Astrocyte of the spinal cord (primary cell): ENCODE measurements at regions not wholly inside any gene's neighbourhood (a gene's known extent, or its start where the extent isn't known, plus 50 kb on each side); places are given as distances from the start of the nearest gene placed in this dataset.
A peak's percentile ranks its signal among the peaks of the same experiment; 100 is the strongest.
"Not testable (repeated sequence)": the region's sequence is repeated elsewhere in the genome, so short reads cannot be mapped to it uniquely, and the experiment has no call there.

Experiments
- DNase-seq: peaks from one replicate; pipeline ENCODE4 v3.0.0; 2011; ENCODE audit warnings: low read depth, low spot score
- H3K4me3 ChIP-seq: 2 replicates; pipeline ENCODE4 v1.5.1; 2011; ENCODE audit warnings: low read depth, mild to moderate bottlenecking, low read length, moderate library complexity
- CTCF ChIP-seq: IDR thresholded peaks from 2 replicates; pipeline ENCODE4 v1.5.1; 2012; ENCODE audit warnings: low read depth, mild to moderate bottlenecking, low read length, inconsistent platforms
- in situ Hi-C: cut with HindIII; loops from 2 replicates; pipeline ENCODE4 v1.10.0; 2017; ENCODE audit warnings: low sequenced_read_pairs

- no peak for TF ChIP-seq CTCF
- no peak overlapping the region for H3K4me3 ChIP-seq
- in situ Hi-C loops = no loop called here
- DNase-seq = no peak
Measured at GRCh38 chr21:27975514-27975913, 1008.6 kb upstream of the ADAMTS5 start.

- in situ Hi-C loops, H3K4me3 ChIP-seq, DNase-seq: not testable (repeated sequence)
Measured at GRCh38 chr21:27974152-27974551, 1007.3 kb upstream of the ADAMTS5 start.

GRCh38 chr21:27968240-27968639 is 1001.4 kb upstream of the ADAMTS5 start:
- H3K4me3 ChIP-seq, DNase-seq, in situ Hi-C loops: not testable (repeated sequence)

GRCh38 chr21:27954543-27955165 is 987.8 kb upstream of the ADAMTS5 start:
- peak; percentile 33 for DNase-seq
- no peak overlapping the region for H3K4me3 ChIP-seq
- in situ Hi-C loops = no loop called here
- no peak for TF ChIP-seq CTCF

GRCh38 chr21:27953340-27954045 is 986.6 kb upstream of the ADAMTS5 start:
- DNase-seq = no peak
- no peak for TF ChIP-seq CTCF
- in situ Hi-C loops = no loop called here
- H3K4me3 ChIP-seq = no peak overlapping the region

- H3K4me3 ChIP-seq, in situ Hi-C loops: not testable (repeated sequence)
Measured at GRCh38 chr21:27949093-27949492, 982.2 kb upstream of the ADAMTS5 start.

GRCh38 chr21:27930108-27930767 is 963.4 kb upstream of the ADAMTS5 start:
- H3K4me3 ChIP-seq, in situ Hi-C loops, DNase-seq: not testable (repeated sequence)

More at GRCh38 chr21:27949093-27949492, 982.2 kb upstream of the ADAMTS5 start:
- not testable (repeated sequence) for DNase-seq

GRCh38 chr21:27929179-27929578 is 962.3 kb upstream of the ADAMTS5 start:
- DNase-seq = peak; percentile 64
- H3K4me3 ChIP-seq, in situ Hi-C loops: not testable (repeated sequence)

- peak; percentile 90 for DNase-seq
- H3K4me3 ChIP-seq, in situ Hi-C loops: not testable (repeated sequence)
Measured at GRCh38 chr21:27928534-27929115, 961.7 kb upstream of the ADAMTS5 start.

GRCh38 chr21:27921421-27921820 is 954.5 kb upstream of the ADAMTS5 start:
- in situ Hi-C loops, H3K4me3 ChIP-seq, DNase-seq: not testable (repeated sequence)

- DNase-seq, in situ Hi-C loops: not testable (repeated sequence)
Measured at GRCh38 chr21:27917966-27918365, 951.1 kb upstream of the ADAMTS5 start.

GRCh38 chr21:27916326-27916725 is 949.4 kb upstream of the ADAMTS5 start:
- peak; percentile 27 for DNase-seq
- H3K4me3 ChIP-seq, in situ Hi-C loops: not testable (repeated sequence)

More at GRCh38 chr21:27917966-27918365, 951.1 kb upstream of the ADAMTS5 start:
- H3K4me3 ChIP-seq = not testable (repeated sequence)

- H3K4me3 ChIP-seq, in situ Hi-C loops, DNase-seq: not testable (repeated sequence)
Measured at GRCh38 chr21:27912133-27912532, 945.2 kb upstream of the ADAMTS5 start.
